HepG2 (cell line): ENCODE measurements at regions not wholly inside any gene's neighbourhood (a gene's known extent, or its start where the extent isn't known, plus 50 kb on each side); places are given as distances from the start of the nearest gene placed in this dataset.

ENCODE experiments used
- SP140L ChIP-seq: sonication (generic); formaldehyde crosslinking; IDR thresholded peaks from 2 replicates; pipeline ENCODE4 v1.4.0; 2020; ENCODE audit warnings: missing genetic modification reagents, borderline replicate concordance
- TRAFD1 ChIP-seq: sonication (generic); formaldehyde crosslinking; IDR thresholded peaks from 2 replicates; pipeline ENCODE4 v1.5.1; 2020; ENCODE audit warnings: missing genetic modification reagents, mild to moderate bottlenecking, borderline replicate concordance
- ZBTB40 ChIP-seq, 2 experiments: fragments of 450-650 bp in 1 of 2; sonication (generic) in 1 of 2; formaldehyde crosslinking in 1 of 2; IDR thresholded peaks; 2 replicates each; pipeline versions ENCODE4 v1.6.1 to v1.8.0; 2016 to 2022; ENCODE audit warnings: antibody characterized with exemption in 1 of 2, mild to moderate bottlenecking in 1 of 2, missing genetic modification reagents in 1 of 2
- ZNF232 ChIP-seq: sonication (generic); formaldehyde crosslinking; IDR thresholded peaks from 2 replicates; pipeline ENCODE4 v1.4.0; 2020; ENCODE audit warnings: missing genetic modification reagents, borderline replicate concordance
- ZNF280B ChIP-seq: sonication (generic); formaldehyde crosslinking; IDR thresholded peaks from 2 replicates; pipeline ENCODE4 v1.5.0; 2020; ENCODE audit warnings: missing genetic modification reagents, mild to moderate bottlenecking, borderline replicate concordance
- ZNF326 ChIP-seq: sonication (generic); formaldehyde crosslinking; IDR thresholded peaks from 2 replicates; pipeline ENCODE4 v1.4.0; 2020; ENCODE audit warnings: missing genetic modification reagents, borderline replicate concordance
- ZNF557 ChIP-seq: sonication (generic); formaldehyde crosslinking; IDR thresholded peaks from 2 replicates; pipeline ENCODE4 v1.4.0; 2020; ENCODE audit warnings: missing genetic modification reagents
- ZNF572 ChIP-seq: sonication (generic); formaldehyde crosslinking; IDR thresholded peaks from 2 replicates; pipeline ENCODE4 v1.5.1; 2020; ENCODE audit warnings: mild to moderate bottlenecking, missing genetic modification reagents

DNA sequence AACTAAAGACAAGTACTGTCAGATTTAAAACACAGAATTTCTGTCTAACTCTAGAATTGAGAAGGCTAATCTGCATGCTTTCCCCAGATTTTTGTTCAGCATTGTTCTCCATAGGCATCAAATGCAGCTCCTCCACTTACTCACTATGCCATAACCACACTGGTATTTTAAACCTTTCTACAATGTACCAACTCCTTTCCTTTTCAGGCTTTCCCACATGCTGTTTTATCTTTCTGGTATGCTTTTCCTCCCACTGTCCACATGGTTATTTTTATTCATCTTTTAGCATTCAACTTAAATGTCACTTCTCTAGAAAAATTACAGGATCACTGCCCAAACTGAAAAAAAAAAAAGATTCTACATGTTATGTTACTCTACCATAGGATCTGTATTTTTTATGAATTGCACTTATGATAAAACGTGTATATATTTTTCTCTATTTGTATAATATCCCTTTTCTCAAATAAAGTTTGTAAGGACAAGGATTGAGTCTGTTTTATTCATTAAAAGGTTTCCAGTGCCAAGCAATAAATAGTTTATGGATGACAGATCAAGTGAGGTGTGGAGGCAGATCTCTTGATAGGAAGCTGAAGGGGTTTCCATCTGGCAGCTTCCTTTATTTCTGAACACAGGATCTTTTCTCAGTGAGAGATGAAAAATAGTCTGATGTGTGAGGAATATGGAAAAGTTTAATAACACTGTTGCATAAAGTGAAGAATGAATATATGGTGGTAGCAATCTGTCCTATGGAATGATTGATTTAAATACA is 1064.5 kb downstream of the ZPLD1 start (continued):
- TF ChIP-seq ZBTB40 (IDR thresholded peaks at IDR 0.05) (no peak), ZBTB40 (CRISPR knock-in tag; IDR thresholded peaks at IDR 0.05) (no peak), ZNF326 (CRISPR knock-in tag) (no peak), ZNF232 (CRISPR knock-in tag) (no peak), TRAFD1 (CRISPR knock-in tag) (no peak), ZNF280B (CRISPR knock-in tag) (no peak), SP140L (CRISPR knock-in tag) (no peak), ZNF572 (CRISPR knock-in tag) (no peak), ZNF557 (no peak)
